HEK293 (cell line): ENCODE measurements at regions not wholly inside any gene's neighbourhood (a gene's known extent, or its start where the extent isn't known, plus 50 kb on each side); places are given as distances from the start of the nearest gene placed in this dataset.
A peak's percentile ranks its signal among the peaks of the same experiment; 100 is the strongest.

Source experiments
- CTCF ChIA-PET: fragments of 350-600 bp; formaldehyde crosslinking; extraction: SDS; loops from one replicate; lab custom pipeline; 2021; ENCODE audit warnings: antibody characterized with exemption; lab: Yijun Ruan, JAX
- POLR2A ChIA-PET: fragments of 300-600 bp; formaldehyde crosslinking; extraction: SDS; loops from one replicate; lab custom pipeline; 2020; ENCODE audit warnings: antibody characterized with exemption, inconsistent platforms; lab: Yijun Ruan, JAX
- H3K27ac ChIP-seq: fragments of 200-500 bp; sonication (Bioruptor generic); 2 replicates; pipeline ENCODE4 v1.5.1; 2014; ENCODE audit warnings: low read depth, low read length, control low read depth, inconsistent platforms; ENCODE audit errors: extremely low read depth
- H3K36me3 ChIP-seq, 2 experiments: fragments of 200-500 bp in 1 of 2; sonication (Bioruptor generic) in 1 of 2; 1 replicate in 1 of 2; 2 replicates in 1 of 2; pipeline ENCODE4 v1.5.1; 2014 to 2017; ENCODE audit warnings: inconsistent platforms in 2 of 2, low read length in 2 of 2; ENCODE audit not compliant: control insufficient read depth in 2 of 2, insufficient read depth in 1 of 2
- H3K4me1 ChIP-seq: fragments of 200-500 bp; sonication (Bioruptor generic); 2 replicates; pipeline ENCODE4 v1.5.1; 2014; ENCODE audit warnings: mild to moderate bottlenecking, low read length, inconsistent platforms; ENCODE audit not compliant: control insufficient read depth, insufficient read depth
- H3K4me3 ChIP-seq: 2 replicates; pipeline ENCODE4 v1.5.1; 2011; ENCODE audit warnings: low read depth, mild to moderate bottlenecking, control low read depth, low read length, moderate library complexity
- H3K9me3 ChIP-seq: fragments of 200-500 bp; sonication (Bioruptor generic); 2 replicates; pipeline ENCODE4 v1.5.1; 2014; ENCODE audit warnings: low read depth, low read length, inconsistent platforms; ENCODE audit not compliant: control insufficient read depth, insufficient read depth
- MEIS1 ChIP-seq: sonication (generic); formaldehyde crosslinking; IDR thresholded peaks from 2 replicates; pipeline ENCODE4 v1.8.1; 2022; ENCODE audit warnings: missing genetic modification reagents, mild to moderate bottlenecking, borderline replicate concordance
- SCRT1 ChIP-seq: fragments of 450-650 bp; formaldehyde crosslinking; IDR thresholded peaks from 2 replicates; pipeline ENCODE4 v1.5.1; 2016; ENCODE audit warnings: missing biosample characterization, missing genetic modification characterization, borderline replicate concordance
- ZNF140 ChIP-seq: fragments of 450-650 bp; formaldehyde crosslinking; IDR thresholded peaks from 2 replicates; pipeline ENCODE4 v1.5.1; 2016; ENCODE audit warnings: missing biosample characterization, missing genetic modification characterization
- ZNF223 ChIP-seq: fragments of 450-650 bp; formaldehyde crosslinking; IDR thresholded peaks from 2 replicates; pipeline ENCODE4 v1.5.1; 2016; ENCODE audit warnings: missing biosample characterization, missing genetic modification characterization
- ZNF23 ChIP-seq: fragments of 450-650 bp; formaldehyde crosslinking; IDR thresholded peaks from 2 replicates; pipeline ENCODE4 v1.5.1; 2016; ENCODE audit warnings: missing biosample characterization, missing genetic modification characterization, borderline replicate concordance
- ZNF239 ChIP-seq: fragments of 450-650 bp; formaldehyde crosslinking; IDR thresholded peaks from 2 replicates; pipeline ENCODE4 v1.5.1; 2016; ENCODE audit warnings: missing biosample characterization, missing genetic modification characterization
- ZNF24 ChIP-seq: fragments of 450-650 bp; formaldehyde crosslinking; IDR thresholded peaks from 2 replicates; pipeline ENCODE4 v1.5.1; 2016; ENCODE audit warnings: missing biosample characterization, missing genetic modification characterization
- ZNF311 ChIP-seq: fragments of 450-650 bp; formaldehyde crosslinking; IDR thresholded peaks from 2 replicates; pipeline ENCODE4 v1.5.1; 2017; ENCODE audit warnings: missing biosample characterization, missing genetic modification characterization, borderline replicate concordance
- ZNF350 ChIP-seq: fragments of 450-650 bp; formaldehyde crosslinking; IDR thresholded peaks from 2 replicates; pipeline ENCODE4 v1.5.0; 2017; ENCODE audit warnings: missing biosample characterization, mild to moderate bottlenecking, missing genetic modification characterization
- ZNF416 ChIP-seq: fragments of 450-650 bp; formaldehyde crosslinking; IDR thresholded peaks from 2 replicates; pipeline ENCODE4 v1.5.1; 2016; ENCODE audit warnings: missing biosample characterization, missing genetic modification characterization
- ZNF561 ChIP-seq: fragments of 450-650 bp; IDR thresholded peaks from 2 replicates; pipeline ENCODE4 v1.5.1; 2018; ENCODE audit warnings: missing biosample characterization, missing genetic modification characterization, borderline replicate concordance
- ZNF571 ChIP-seq: fragments of 450-650 bp; formaldehyde crosslinking; IDR thresholded peaks from 2 replicates; pipeline ENCODE4 v1.5.0; 2017; ENCODE audit warnings: missing biosample characterization, missing genetic modification characterization
- ZNF658 ChIP-seq: fragments of 450-650 bp; formaldehyde crosslinking; IDR thresholded peaks from 2 replicates; pipeline ENCODE4; 2016; ENCODE audit warnings: missing biosample characterization, missing genetic modification characterization
- ZNF777 ChIP-seq: fragments of 450-650 bp; formaldehyde crosslinking; IDR thresholded peaks from 2 replicates; pipeline ENCODE4 v1.5.1; 2017; ENCODE audit warnings: missing biosample characterization, missing genetic modification characterization, borderline replicate concordance
- TF ChIP-seq, protein P1 (sequence below): fragments of 450-650 bp; formaldehyde crosslinking; IDR thresholded peaks from 2 replicates; pipeline ENCODE4 v1.5.1; 2017; ENCODE audit warnings: missing biosample characterization, mild to moderate bottlenecking, missing genetic modification characterization, moderate library complexity
- TF ChIP-seq, protein P2 (sequence below): fragments of 450-650 bp; formaldehyde crosslinking; conservative IDR thresholded peaks from 2 replicates; pipeline ENCODE4 v1.5.1; 2016; ENCODE audit warnings: low read depth, missing biosample characterization, missing genetic modification characterization

DNA sequence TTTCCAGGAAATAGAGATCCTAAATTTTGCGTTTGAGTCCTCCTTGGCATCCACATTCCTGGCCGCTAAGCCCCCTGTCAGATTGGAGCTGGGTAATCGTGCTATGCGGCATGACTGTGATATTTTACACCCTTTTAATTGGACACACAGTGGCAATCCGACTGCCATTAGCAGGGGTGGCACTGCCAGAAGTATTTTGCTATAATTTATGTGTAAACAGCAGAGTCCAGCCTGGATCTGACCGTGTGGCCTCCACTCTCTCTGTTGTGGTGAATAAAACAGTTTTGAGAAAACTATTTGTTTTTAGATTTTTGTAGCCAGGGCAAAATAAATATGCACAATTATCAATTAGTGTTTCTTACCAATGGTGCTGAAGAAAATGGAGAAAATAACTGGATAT lies 281.0 kb upstream of the IRX2 start:
- Histone ChIP-seq H3K4me3 (no peak overlapping the region), H3K27ac (no peak overlapping the region), H3K9me3 (no peaks in the 10 kb centered on the region), H3K36me3 (no peaks in the 10 kb centered on the region), H3K4me1 (no peaks in the 10 kb centered on the region)
- TF ChIP-seq ZNF23 (no peak), ZNF311 (tag by site-specific recombination) (no peak), ZNF571 (tag by site-specific recombination) (no peak), ZNF350 (no peak), ZNF24 (tag by site-specific recombination) (no peak), ZNF416 (tag by site-specific recombination) (no peak), ZNF223 (tag by site-specific recombination) (no peak), ZNF140 (tag by site-specific recombination) (no peak), ZNF239 (no peak), SCRT1 (tag by site-specific recombination) (no peak), ZNF561 (tag by site-specific recombination) (no peak), ZNF658 (tag by site-specific recombination) (no peak), ZNF777 (tag by site-specific recombination) (no peak)
- TF ChIP-seq, protein P1, sequence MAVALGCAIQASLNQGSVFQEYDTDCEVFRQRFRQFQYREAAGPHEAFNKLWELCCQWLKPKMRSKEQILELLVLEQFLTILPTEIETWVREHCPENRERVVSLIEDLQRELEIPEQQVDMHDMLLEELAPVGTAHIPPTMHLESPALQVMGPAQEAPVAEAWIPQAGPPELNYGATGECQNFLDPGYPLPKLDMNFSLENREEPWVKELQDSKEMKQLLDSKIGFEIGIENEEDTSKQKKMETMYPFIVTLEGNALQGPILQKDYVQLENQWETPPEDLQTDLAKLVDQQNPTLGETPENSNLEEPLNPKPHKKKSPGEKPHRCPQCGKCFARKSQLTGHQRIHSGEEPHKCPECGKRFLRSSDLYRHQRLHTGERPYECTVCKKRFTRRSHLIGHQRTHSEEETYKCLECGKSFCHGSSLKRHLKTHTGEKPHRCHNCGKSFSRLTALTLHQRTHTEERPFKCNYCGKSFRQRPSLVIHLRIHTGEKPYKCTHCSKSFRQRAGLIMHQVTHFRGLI (tag by site-specific recombination) = no peak
- TF ChIP-seq, protein P2, sequence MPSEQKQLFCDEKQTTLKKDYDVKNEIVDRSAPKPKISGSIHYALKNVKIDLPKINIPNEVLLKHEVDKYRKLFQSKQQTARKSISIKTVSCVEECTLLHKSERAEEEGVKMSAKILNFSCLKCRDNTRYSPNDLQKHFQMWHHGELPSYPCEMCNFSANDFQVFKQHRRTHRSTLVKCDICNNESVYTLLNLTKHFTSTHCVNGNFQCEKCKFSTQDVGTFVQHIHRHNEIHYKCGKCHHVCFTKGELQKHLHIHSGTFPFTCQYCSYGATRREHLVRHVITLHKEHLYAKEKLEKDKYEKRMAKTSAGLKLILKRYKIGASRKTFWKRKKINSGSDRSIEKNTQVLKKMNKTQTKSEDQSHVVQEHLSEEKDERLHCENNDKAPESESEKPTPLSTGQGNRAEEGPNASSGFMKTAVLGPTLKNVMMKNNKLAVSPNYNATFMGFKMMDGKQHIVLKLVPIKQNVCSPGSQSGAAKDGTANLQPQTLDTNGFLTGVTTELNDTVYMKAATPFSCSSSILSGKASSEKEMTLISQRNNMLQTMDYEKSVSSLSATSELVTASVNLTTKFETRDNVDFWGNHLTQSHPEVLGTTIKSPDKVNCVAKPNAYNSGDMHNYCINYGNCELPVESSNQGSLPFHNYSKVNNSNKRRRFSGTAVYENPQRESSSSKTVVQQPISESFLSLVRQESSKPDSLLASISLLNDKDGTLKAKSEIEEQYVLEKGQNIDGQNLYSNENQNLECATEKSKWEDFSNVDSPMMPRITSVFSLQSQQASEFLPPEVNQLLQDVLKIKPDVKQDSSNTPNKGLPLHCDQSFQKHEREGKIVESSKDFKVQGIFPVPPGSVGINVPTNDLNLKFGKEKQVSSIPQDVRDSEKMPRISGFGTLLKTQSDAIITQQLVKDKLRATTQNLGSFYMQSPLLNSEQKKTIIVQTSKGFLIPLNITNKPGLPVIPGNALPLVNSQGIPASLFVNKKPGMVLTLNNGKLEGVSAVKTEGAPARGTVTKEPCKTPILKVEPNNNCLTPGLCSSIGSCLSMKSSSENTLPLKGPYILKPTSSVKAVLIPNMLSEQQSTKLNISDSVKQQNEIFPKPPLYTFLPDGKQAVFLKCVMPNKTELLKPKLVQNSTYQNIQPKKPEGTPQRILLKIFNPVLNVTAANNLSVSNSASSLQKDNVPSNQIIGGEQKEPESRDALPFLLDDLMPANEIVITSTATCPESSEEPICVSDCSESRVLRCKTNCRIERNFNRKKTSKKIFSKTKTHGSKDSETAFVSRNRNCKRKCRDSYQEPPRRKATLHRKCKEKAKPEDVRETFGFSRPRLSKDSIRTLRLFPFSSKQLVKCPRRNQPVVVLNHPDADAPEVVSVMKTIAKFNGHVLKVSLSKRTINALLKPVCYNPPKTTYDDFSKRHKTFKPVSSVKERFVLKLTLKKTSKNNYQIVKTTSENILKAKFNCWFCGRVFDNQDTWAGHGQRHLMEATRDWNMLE (tag by site-specific recombination) = no peak
- ChIA-PET CTCF (no interaction called here), POLR2A (no interaction called here)

DNA sequence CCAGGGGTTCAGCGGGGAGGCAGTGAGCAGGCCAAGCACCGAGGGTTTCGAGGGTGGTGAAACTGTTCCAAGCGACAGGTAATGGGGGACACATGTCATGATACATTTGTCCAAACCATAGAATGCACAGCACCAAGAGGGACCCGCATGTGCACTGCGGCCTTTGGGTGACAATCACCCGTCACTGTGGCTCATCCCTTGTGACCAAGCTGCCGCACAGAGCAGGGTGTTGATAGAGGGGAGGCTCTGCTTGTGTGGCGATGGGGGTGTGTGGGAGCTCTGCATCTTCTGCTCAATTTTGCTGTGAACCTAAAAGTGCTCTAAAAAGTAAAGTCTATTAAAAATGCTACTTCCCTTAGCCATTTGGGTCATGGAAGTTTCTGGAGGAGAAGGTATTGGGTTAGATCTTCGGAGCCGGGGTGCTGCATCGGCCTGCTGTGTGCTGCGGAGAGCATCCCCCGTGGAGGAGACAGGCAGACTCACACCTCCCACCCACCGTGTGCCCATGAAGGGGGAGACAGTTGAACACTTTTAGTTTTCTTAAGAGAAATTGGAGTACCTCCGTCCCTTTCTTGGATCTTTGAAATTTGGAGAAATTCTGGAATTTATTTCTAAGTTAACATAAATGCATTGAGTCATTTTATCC lies 280.4 kb upstream of the IRX2 start:
- Histone ChIP-seq H3K27ac (no peak overlapping the region), H3K36me3 (no peaks in the 10 kb centered on the region), H3K4me3 (no peak overlapping the region), H3K4me1 (no peaks in the 10 kb centered on the region), H3K9me3 (no peaks in the 10 kb centered on the region)
- POLR2A ChIA-PET = no interaction called here
- CTCF ChIA-PET = no interaction called here
- no peak for TF ChIP-seq MEIS1 (CRISPR knock-in tag)
- 0 out of 2 replicates have a peak, but pooled peaks have one; percentile 1 for TF ChIP-seq ZNF311 (tag by site-specific recombination)
